Ascending aorta (tissue), 2 donors: ENCODE measurements at regions not wholly inside any gene's neighbourhood (a gene's known extent, or its start where the extent isn't known, plus 50 kb on each side); places are given as distances from the start of the nearest gene placed in this dataset.

Experiments
- DNase-seq, 2 donors: peaks; one replicate each; pipeline ENCODE4 v3.0.0-alpha.2; 2019; ENCODE audit warnings: low spot score in 2 of 2
- H3K27ac ChIP-seq, 2 donors: fragments of 200-600 bp; sonication (generic); one replicate each; pipeline ENCODE4 v1.5.1; 2016 to 2017; ENCODE audit warnings: mild to moderate bottlenecking in 1 of 2
- H3K27me3 ChIP-seq: fragments of 200-600 bp; sonication (generic); one replicate; pipeline ENCODE4 v1.5.1; 2017
- H3K36me3 ChIP-seq, 2 donors: fragments of 200-600 bp; sonication (generic); one replicate each; pipeline ENCODE4 v1.5.1; 2016
- H3K4me1 ChIP-seq, 2 donors: fragments of 200-600 bp; sonication (generic); one replicate each; pipeline ENCODE4 v1.5.1; 2016 to 2017; ENCODE audit warnings: mild to moderate bottlenecking in 1 of 2
- H3K4me3 ChIP-seq, 2 donors: fragments of 200-600 bp; sonication (generic); one replicate each; pipeline ENCODE4 v1.5.1; 2016 to 2017; ENCODE audit warnings: mild to moderate bottlenecking in 1 of 2
- H3K9me3 ChIP-seq, 2 donors: fragments of 200-600 bp; sonication (generic); one replicate each; pipeline ENCODE4 v1.5.1; 2016
- CTCF ChIP-seq, 3 experiments: fragments of 200-600 bp in 2 of 3; fragments of 450-650 bp in 1 of 3; sonication (generic) in 2 of 3; IDR thresholded peaks; one replicate each; pipeline ENCODE4 v1.5.1; 2016 to 2019; ENCODE audit warnings: antibody characterized with exemption in 3 of 3, mild to moderate bottlenecking in 1 of 3, moderate library complexity in 1 of 3
- intact Hi-C: fragments of 100-400 bp; cut with DNase I; formaldehyde crosslinking; loops from one replicate; pipeline ENCODE4 v1.15.1; 2023

GRCh38 chr4:33427676-33428075, 2707.5 kb downstream of the PCDH7 start:
- intact Hi-C loops, result no loop called here
- DNase-seq, result no peak
- H3K4me3 ChIP-seq, result no peak overlapping the region
- TF ChIP-seq CTCF (IDR thresholded peaks at IDR 0.05), result no peak
- no peaks in the 10 kb centered on the region for H3K27me3 ChIP-seq
- no peaks in the 10 kb centered on the region for H3K9me3 ChIP-seq
- no peak overlapping the region for H3K27ac ChIP-seq
- H3K36me3 ChIP-seq, result no peaks in the 10 kb centered on the region
- H3K4me1 ChIP-seq, result no peaks in the 10 kb centered on the region

GRCh38 chr4:33429971-33430370, 2709.8 kb downstream of the PCDH7 start:
- Histone ChIP-seq H3K27me3 (no peaks in the 10 kb centered on the region), H3K36me3 (no peaks in the 10 kb centered on the region), H3K4me3 (no peak overlapping the region), H3K9me3 (no peaks in the 10 kb centered on the region), H3K27ac (no peak overlapping the region), H3K4me1 (no peaks in the 10 kb centered on the region)
- no peak for TF ChIP-seq CTCF (IDR thresholded peaks at IDR 0.05)
- intact Hi-C loops, result no loop called here
- DNase-seq, result no peak

- no peak for TF ChIP-seq CTCF (IDR thresholded peaks at IDR 0.05)
- Histone ChIP-seq H3K36me3 (no peaks in the 10 kb centered on the region), H3K9me3 (no peaks in the 10 kb centered on the region), H3K4me3 (no peak overlapping the region), H3K27me3 (no peaks in the 10 kb centered on the region), H3K4me1 (no peaks in the 10 kb centered on the region), H3K27ac (no peak overlapping the region)
- intact Hi-C loops, result no loop called here
- no peak for DNase-seq
Observed at GRCh38 chr4:33437406-33437805, 2717.2 kb downstream of the PCDH7 start.

- Histone ChIP-seq H3K27ac (no peak overlapping the region), H3K4me3 (no peak overlapping the region), H3K27me3 (no peaks in the 10 kb centered on the region), H3K9me3 (no peaks in the 10 kb centered on the region), H3K36me3 (no peaks in the 10 kb centered on the region), H3K4me1 (no peaks in the 10 kb centered on the region)
- intact Hi-C loops, result no loop called here
- no peak for DNase-seq
- TF ChIP-seq CTCF (IDR thresholded peaks at IDR 0.05), result no peak
Observed at GRCh38 chr4:33446953-33447352, 2726.8 kb downstream of the PCDH7 start.

GRCh38 chr4:33448948-33449347, 2728.8 kb downstream of the PCDH7 start:
- Histone ChIP-seq H3K36me3 (no peaks in the 10 kb centered on the region), H3K4me3 (no peak overlapping the region), H3K9me3 (no peaks in the 10 kb centered on the region), H3K27me3 (no peaks in the 10 kb centered on the region), H3K27ac (no peak overlapping the region), H3K4me1 (no peaks in the 10 kb centered on the region)
- no peak for TF ChIP-seq CTCF (IDR thresholded peaks at IDR 0.05)
- intact Hi-C loops, result no loop called here
- no peak for DNase-seq

- Histone ChIP-seq H3K4me3 (no peak overlapping the region), H3K27ac (no peak overlapping the region), H3K36me3 (no peaks in the 10 kb centered on the region), H3K9me3 (no peaks in the 10 kb centered on the region), H3K27me3 (no peaks in the 10 kb centered on the region), H3K4me1 (no peaks in the 10 kb centered on the region)
- no peak for TF ChIP-seq CTCF (IDR thresholded peaks at IDR 0.05)
- DNase-seq, result no peak
- intact Hi-C loops, result no loop called here
Observed at GRCh38 chr4:33453436-33453835, 2733.3 kb downstream of the PCDH7 start.
